GM23248 (cell line): ENCODE measurements at regions not wholly inside any gene's neighbourhood (a gene's known extent, or its start where the extent isn't known, plus 50 kb on each side); places are given as distances from the start of the nearest gene placed in this dataset.
"Not testable (repeated sequence)": the region's sequence is repeated elsewhere in the genome, so short reads cannot be mapped to it uniquely, and the experiment has no call there.

Source experiments
- DNase-seq: peaks from one replicate; pipeline ENCODE4 v3.0.0-alpha.2; 2015
- H2AFZ ChIP-seq: fragments of 200-600 bp; sonication (generic); 2 replicates; pipeline ENCODE4 v1.6.1; 2016; ENCODE audit warnings: antibody characterized with exemption
- H3F3A ChIP-seq: fragments of 200-600 bp; sonication (generic); 2 replicates; pipeline ENCODE4 v1.6.1; 2016; ENCODE audit warnings: mild to moderate bottlenecking, antibody characterized with exemption, mixed run types; ENCODE audit not compliant: insufficient read depth
- H3K27ac ChIP-seq: fragments of 200-600 bp; sonication (generic); 2 replicates; pipeline ENCODE4 v1.5.1; 2016; ENCODE audit warnings: mild to moderate bottlenecking
- H3K27me3 ChIP-seq: fragments of 200-600 bp; sonication (generic); replicated peaks from 2 replicates; pipeline ENCODE4 v1.6.1; 2016; ENCODE audit warnings: mild to moderate bottlenecking; ENCODE audit not compliant: insufficient read depth
- H3K36me3 ChIP-seq: fragments of 200-600 bp; sonication (generic); 2 replicates; pipeline ENCODE4 v1.6.1; 2016; ENCODE audit warnings: low read depth, mild to moderate bottlenecking
- H3K4me1 ChIP-seq: fragments of 200-600 bp; sonication (generic); 2 replicates; pipeline ENCODE4 v1.6.1; 2016; ENCODE audit warnings: mild to moderate bottlenecking; ENCODE audit not compliant: insufficient read depth
- H3K4me2 ChIP-seq: fragments of 200-600 bp; sonication (generic); one replicate; pipeline ENCODE4 v1.6.1; 2016; ENCODE audit warnings: mild to moderate bottlenecking; ENCODE audit not compliant: unreplicated experiment
- H3K4me3 ChIP-seq: fragments of 200-600 bp; sonication (generic); 2 replicates; pipeline ENCODE4 v1.5.1; 2016; ENCODE audit warnings: mild to moderate bottlenecking
- H3K79me2 ChIP-seq: fragments of 200-600 bp; sonication (generic); 2 replicates; pipeline ENCODE4 v1.6.1; 2016; ENCODE audit warnings: mild to moderate bottlenecking; ENCODE audit not compliant: insufficient read depth
- H3K9ac ChIP-seq: fragments of 200-600 bp; sonication (generic); 2 replicates; pipeline ENCODE4 v1.6.1; 2016; ENCODE audit warnings: mild to moderate bottlenecking
- H3K9me2 ChIP-seq: fragments of 200-600 bp; sonication (generic); 2 replicates; pipeline ENCODE4 v1.6.1; 2016; ENCODE audit warnings: mixed run types, mild to moderate bottlenecking, moderate library complexity; ENCODE audit not compliant: insufficient read depth
- H3K9me3 ChIP-seq: fragments of 200-600 bp; sonication (generic); one replicate; pipeline ENCODE4 v1.6.1; 2017; ENCODE audit warnings: low read depth
- H4K20me1 ChIP-seq: fragments of 200-600 bp; sonication (generic); 2 replicates; pipeline ENCODE4 v1.6.0; 2016; ENCODE audit not compliant: insufficient read depth
- EZH2 ChIP-seq: fragments of 200-600 bp; sonication (generic); IDR thresholded peaks from 2 replicates; pipeline ENCODE4 v1.6.1; 2018; ENCODE audit warnings: antibody characterized with exemption, mild to moderate bottlenecking; ENCODE audit not compliant: insufficient read depth, poor library complexity, severe bottlenecking
- EZH2phosphoT487 ChIP-seq: fragments of 200-600 bp; sonication (generic); IDR thresholded peaks from 2 replicates; pipeline ENCODE4 v1.6.1; 2018; ENCODE audit warnings: antibody characterized with exemption, moderate library complexity, mild to moderate bottlenecking, low read depth; ENCODE audit not compliant: insufficient read depth
- WGBS, 2 experiments: methylation state at CpG; one replicate each; pipeline ENCODE4 v1.1.6; 2015 to 2017; ENCODE audit warnings: low lambda C conversion rate in 2 of 2, low coverage in 1 of 2; ENCODE audit errors: missing lambda C conversion rate in 2 of 2; 5-methylcytosine and 5-hydroxymethylcytosine counted together
- in situ Hi-C: fragments of 300-500 bp; cut with MboI; formaldehyde crosslinking; loops from 2 replicates; pipeline ENCODE4 v1.15.0; 2020

DNA sequence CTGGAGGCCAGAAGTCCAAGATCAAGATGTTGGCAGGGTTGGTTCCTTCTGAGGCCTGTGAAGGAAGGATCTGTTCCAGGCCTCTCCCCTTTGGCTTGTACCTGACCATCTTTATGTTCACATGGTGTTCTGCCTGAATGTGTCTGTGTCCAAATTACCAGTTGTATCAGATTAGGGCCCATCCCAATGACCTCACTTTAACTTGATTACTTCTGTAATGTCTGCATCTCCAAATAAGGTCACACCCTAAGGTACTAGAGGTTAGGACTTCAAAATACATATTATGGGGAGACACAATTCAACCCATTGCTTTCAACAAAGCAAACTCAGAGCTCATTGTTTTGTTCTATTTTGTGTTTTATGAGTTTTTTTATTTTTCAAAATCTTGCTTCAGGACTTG, 75.7 kb downstream of the TNFAIP3 start:
- peaks cover 6% of the 10 kb centered on the region; the same call in 1 of the 2 replicates for H3K4me1 ChIP-seq
- H3K4me3 ChIP-seq = no peak overlapping the region
- no peak overlapping the region for H3K27ac ChIP-seq
- no peaks in the 10 kb centered on the region for H3K9me2 ChIP-seq
- no peak for DNase-seq
- H4K20me1 ChIP-seq = no peaks in the 10 kb centered on the region
- no peaks in the 10 kb centered on the region for H3K27me3 ChIP-seq
- no peak for TF ChIP-seq EZH2
- no peak for TF ChIP-seq EZH2phosphoT487
- H3F3A ChIP-seq = no peaks in the 10 kb centered on the region
- H3K79me2 ChIP-seq = no peaks in the 10 kb centered on the region
- H3K9ac ChIP-seq = no peak overlapping the region
- H2AFZ ChIP-seq = no peak overlapping the region
- no peaks in the 10 kb centered on the region for H3K36me3 ChIP-seq
- no peak overlapping the region for H3K4me2 ChIP-seq
- H3K9me3 ChIP-seq = no peaks in the 10 kb centered on the region
- in situ Hi-C loops = loop anchor here (10.0 kb wide), 1 partner anchor 228 kb away; no protein-coding TSS in a partner anchor

DNA sequence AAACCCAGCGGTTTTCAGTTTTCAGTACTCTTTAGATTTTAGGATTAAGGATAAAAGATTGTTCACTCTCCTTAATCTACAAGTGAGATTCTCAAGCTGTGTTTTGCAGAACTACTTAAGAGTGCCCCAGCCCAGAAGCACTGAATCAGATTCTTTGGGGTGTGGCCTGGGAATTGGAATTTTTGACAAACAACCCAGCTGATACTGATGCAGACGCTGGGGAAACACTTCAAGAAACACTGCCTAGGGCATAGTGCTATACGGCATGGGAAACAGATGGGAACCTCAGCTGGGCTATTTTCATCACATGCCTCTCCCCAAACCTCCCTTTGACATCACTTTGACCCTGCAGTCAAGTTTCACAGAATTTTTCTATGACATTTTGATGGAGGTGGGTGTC, 77.3 kb downstream of the TNFAIP3 start:
- H4K20me1 ChIP-seq, H3F3A ChIP-seq, H3K4me1 ChIP-seq, H3K9me2 ChIP-seq, H3K79me2 ChIP-seq, H3K27me3 ChIP-seq, H3K36me3 ChIP-seq, H3K27ac ChIP-seq, H3K9me3 ChIP-seq: not testable (repeated sequence)
- H3K4me3 ChIP-seq = peak overlapping the region; percentile 57
- H2AFZ ChIP-seq = 0 out of 2 replicates have a peak overlapping the region, but pooled peaks have one; percentile 34
- 3 to 7% methylated on average over 3 of the region's 3 CpGs for WGBS, 2 experiments
- in situ Hi-C loops = loop anchor here (10.0 kb wide), 1 partner anchor 230 kb away; no protein-coding TSS in a partner anchor
- peak; percentile 72 for DNase-seq
- H3K9ac ChIP-seq = peak overlapping the region; percentile 30; the same call in 1 of the 2 replicates
- peak overlapping the region; percentile 79 for H3K4me2 ChIP-seq

- Histone ChIP-seq H3K4me3 (peak overlapping the region; percentile 57), H3K36me3 (no peaks in the 10 kb centered on the region), H4K20me1 (no peaks in the 10 kb centered on the region), H3K9ac (peak overlapping the region; percentile 30; the same call in 1 of the 2 replicates), H3K4me1 (peaks cover 6% of the 10 kb centered on the region; the same call in 1 of the 2 replicates), H3K4me2 (peak overlapping the region; percentile 79), H3K79me2 (no peaks in the 10 kb centered on the region), H2AFZ (0 out of 2 replicates have a peak overlapping the region, but pooled peaks have one; percentile 34), H3K9me3 (no peaks in the 10 kb centered on the region), H3K9me2 (no peaks in the 10 kb centered on the region), H3K27me3 (no peaks in the 10 kb centered on the region), H3K27ac (no peak overlapping the region; the same call in 1 of the 2 replicates), H3F3A (no peaks in the 10 kb centered on the region)
- 10 to 15% methylated on average over 6 of the region's 6 CpGs for WGBS, 2 experiments
- TF ChIP-seq EZH2phosphoT487 (no peak), EZH2 (no peak)
- peak; percentile 73 for DNase-seq
- in situ Hi-C loops = loop anchor here (10.0 kb wide), 1 partner anchor 230 kb away; no protein-coding TSS in a partner anchor
Measured at GRCh38 chr6:137944793-137945498, 77.9 kb downstream of the TNFAIP3 start.

- H3K79me2 ChIP-seq = no peaks in the 10 kb centered on the region
- in situ Hi-C loops = loop anchor here (10.0 kb wide), 1 partner anchor 235 kb away; no protein-coding TSS in a partner anchor
- DNase-seq = no peak
- no peak overlapping the region for H2AFZ ChIP-seq
- no peaks in the 10 kb centered on the region for H3F3A ChIP-seq
- no peak overlapping the region for H3K4me3 ChIP-seq
- no peaks in the 10 kb centered on the region for H4K20me1 ChIP-seq
- no peaks in the 10 kb centered on the region for H3K4me1 ChIP-seq
- no peak overlapping the region for H3K9ac ChIP-seq
- WGBS, 2 experiments = 100% methylated on average over 1 of the region's 1 CpG
- TF ChIP-seq EZH2 = no peak
- no peak for TF ChIP-seq EZH2phosphoT487
- no peaks in the 10 kb centered on the region for H3K9me2 ChIP-seq
- no peaks in the 10 kb centered on the region for H3K27me3 ChIP-seq
- H3K4me2 ChIP-seq = no peak overlapping the region
- H3K27ac ChIP-seq = no peak overlapping the region
- H3K36me3 ChIP-seq = no peaks in the 10 kb centered on the region
- H3K9me3 ChIP-seq = no peaks in the 10 kb centered on the region
Measured at GRCh38 chr6:137949686-137950390, 82.8 kb downstream of the TNFAIP3 start.
